ENCODE measurements at regions not wholly inside any gene's neighbourhood (a gene's known extent, or its start where the extent isn't known, plus 50 kb on each side); places are given as distances from the start of the nearest gene placed in this dataset.

DNA sequence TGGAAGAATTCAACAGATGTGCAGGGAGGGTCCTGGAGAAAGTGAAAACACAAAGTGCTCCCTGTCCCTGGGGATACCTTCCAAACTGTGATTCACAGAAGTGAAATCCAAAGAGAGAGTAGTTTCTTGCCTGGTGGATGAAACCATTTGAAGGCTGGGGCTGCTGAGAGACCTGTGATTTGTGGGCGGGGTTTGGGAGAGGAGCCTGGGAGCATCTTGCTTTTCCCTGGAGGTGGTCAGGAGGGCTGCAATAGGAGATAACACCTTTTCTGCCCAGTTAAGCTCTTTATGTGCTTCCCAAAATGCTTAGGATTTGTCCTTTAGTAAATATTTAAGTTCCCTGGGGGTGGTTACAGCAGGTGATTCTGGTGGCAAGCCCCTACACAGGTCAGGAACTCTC lies 105.3 kb upstream of the TPK1 start:
- H3K4me2 ChIP-seq, result no peak overlapping the region
- TF ChIP-seq FOSB (CRISPR knock-in tag; IDR thresholded peaks at IDR 0.05) (no peak), TP53 (CRISPR knock-in tag; IDR thresholded peaks at IDR 0.05) (no peak), CBX2 (IDR thresholded peaks at IDR 0.05; ENCODE audit: borderline replicate concordance, low read depth) (no peak), MYC (IDR thresholded peaks at IDR 0.05; ENCODE audit: borderline replicate concordance, low read length) (no peak)
- H3K9me3 ChIP-seq, result no peaks in the 10 kb centered on the region
- ATAC-seq (no peak), DNase-seq (ENCODE audit: low read depth in 1 of 2, low spot score in 1 of 2) (no peak), FAIRE-seq (no peak)
- H3K4me3 ChIP-seq, result no peak overlapping the region
- no peaks in the 10 kb centered on the region for H3K4me1 ChIP-seq
- CTCF ChIA-PET, result no interaction called here
- 0% methylated on average over 1 of the region's 1 CpG for WGBS (ENCODE audit: missing lambda C conversion rate)
- POLR2A ChIA-PET, result no interaction called here
- H3K27ac ChIP-seq, result no peak overlapping the region

DNA sequence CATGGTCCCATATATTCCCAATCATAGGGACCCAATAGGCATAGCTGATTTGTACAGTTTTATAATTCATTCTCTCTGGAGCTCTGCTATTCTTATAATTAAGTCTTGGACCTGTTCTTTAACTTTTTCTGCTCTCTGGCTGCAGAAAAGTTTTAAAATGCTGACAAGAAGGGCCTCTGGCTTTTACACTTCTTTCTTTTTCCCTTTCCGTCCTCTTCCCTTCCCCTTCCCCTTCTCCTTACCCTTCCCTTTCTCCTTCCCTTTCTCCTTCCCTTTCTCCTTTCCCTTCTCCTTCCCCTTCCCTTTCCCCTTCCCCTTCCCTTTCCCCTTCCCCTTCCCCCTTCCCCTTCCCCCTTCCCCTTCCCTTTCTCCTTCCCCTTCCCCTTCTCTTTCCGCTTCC lies 101.3 kb upstream of the TPK1 start:
- no peaks in the 10 kb centered on the region for H3K4me1 ChIP-seq
- ChIA-PET CTCF (no interaction called here), POLR2A (no interaction called here)
- TF ChIP-seq FOSB (CRISPR knock-in tag; IDR thresholded peaks at IDR 0.05) (no peak), ZNF302 (CRISPR knock-in tag; IDR thresholded peaks at IDR 0.05) (no peak), JUN (IDR thresholded peaks at IDR 0.05) (no peak), RNF2 (IDR thresholded peaks at IDR 0.05; ENCODE audit: borderline replicate concordance, low read depth) (no peak), RFX5 (IDR thresholded peaks at IDR 0.05) (no peak), HOXB13 (CRISPR knock-in tag; IDR thresholded peaks at IDR 0.05; ENCODE audit: low read depth) (no peak), EHF (CRISPR knock-in tag; IDR thresholded peaks at IDR 0.05) (no peak), POLR2A (IDR thresholded peaks at IDR 0.05; ENCODE audit: low read length) (no peak), JUNB (IDR thresholded peaks at IDR 0.05) (no peak), ESRRA (IDR thresholded peaks at IDR 0.05; ENCODE audit: borderline replicate concordance, low read length) (no peak), MYC (IDR thresholded peaks at IDR 0.05; ENCODE audit: borderline replicate concordance, low read length) (no peak), SMC3 (IDR thresholded peaks at IDR 0.05) (no peak), KDM5A (IDR thresholded peaks at IDR 0.05) (no peak), HOXB5 (CRISPR knock-in tag; IDR thresholded peaks at IDR 0.05) (no peak), CHD2 (IDR thresholded peaks at IDR 0.05; ENCODE audit: low read length, partially characterized antibody) (no peak)
- ATAC-seq (no peak), FAIRE-seq (no peak), DNase-seq (ENCODE audit: low read depth in 1 of 2, low spot score in 1 of 2) (no peak)
- no peak overlapping the region for H3K27ac ChIP-seq
- no peak overlapping the region for H3K4me2 ChIP-seq
- WGBS (ENCODE audit: missing lambda C conversion rate), result 0% methylated on average over 1 of the region's 2 CpGs
- no peak overlapping the region for H3K4me3 ChIP-seq
- no peaks in the 10 kb centered on the region; the same call in 2 of the 3 replicates for H3K9me3 ChIP-seq

GRCh38 chr7:144936314-144936713 lies 100.5 kb upstream of the TPK1 start:
- POLR2A ChIA-PET, result no interaction called here
- CTCF ChIA-PET, result no interaction called here
- Histone ChIP-seq H3K9me3 (no peaks in the 10 kb centered on the region; the same call in 2 of the 3 replicates), H3K4me2 (no peak overlapping the region), H3K4me1 (no peaks in the 10 kb centered on the region), H3K4me3 (no peak overlapping the region), H3K27ac (no peak overlapping the region)
- DNase-seq (ENCODE audit: low read depth in 1 of 2, low spot score in 1 of 2), result no peak
- 4% methylated on average over 1 of the region's 1 CpG for WGBS (ENCODE audit: missing lambda C conversion rate)
- no peak for ATAC-seq
- FAIRE-seq, result no peak
- TF ChIP-seq KDM1A (IDR thresholded peaks at IDR 0.05; ENCODE audit: low read depth) (no peak), TP53 (CRISPR knock-in tag; IDR thresholded peaks at IDR 0.05) (no peak), HOXB5 (CRISPR knock-in tag; IDR thresholded peaks at IDR 0.05) (no peak), FOSB (CRISPR knock-in tag; IDR thresholded peaks at IDR 0.05) (no peak), ESRRA (IDR thresholded peaks at IDR 0.05; ENCODE audit: borderline replicate concordance, low read length) (no peak), RCOR1 (IDR thresholded peaks at IDR 0.05; ENCODE audit: low read depth, low read length) (no peak), ZFP36 (IDR thresholded peaks at IDR 0.05; ENCODE audit: borderline replicate concordance, partially characterized antibody) (no peak), REST (IDR thresholded peaks at IDR 0.05) (no peak)
- TF ChIP-seq, protein P1, sequence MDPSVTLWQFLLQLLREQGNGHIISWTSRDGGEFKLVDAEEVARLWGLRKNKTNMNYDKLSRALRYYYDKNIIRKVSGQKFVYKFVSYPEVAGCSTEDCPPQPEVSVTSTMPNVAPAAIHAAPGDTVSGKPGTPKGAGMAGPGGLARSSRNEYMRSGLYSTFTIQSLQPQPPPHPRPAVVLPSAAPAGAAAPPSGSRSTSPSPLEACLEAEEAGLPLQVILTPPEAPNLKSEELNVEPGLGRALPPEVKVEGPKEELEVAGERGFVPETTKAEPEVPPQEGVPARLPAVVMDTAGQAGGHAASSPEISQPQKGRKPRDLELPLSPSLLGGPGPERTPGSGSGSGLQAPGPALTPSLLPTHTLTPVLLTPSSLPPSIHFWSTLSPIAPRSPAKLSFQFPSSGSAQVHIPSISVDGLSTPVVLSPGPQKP (IDR thresholded peaks at IDR 0.05; ENCODE audit: low read depth, low read length), result no peak

Data from A549 (cell line).